ENCODE measurements at regions not wholly inside any gene's neighbourhood (a gene's known extent, or its start where the extent isn't known, plus 50 kb on each side); places are given as distances from the start of the nearest gene placed in this dataset.

DNA sequence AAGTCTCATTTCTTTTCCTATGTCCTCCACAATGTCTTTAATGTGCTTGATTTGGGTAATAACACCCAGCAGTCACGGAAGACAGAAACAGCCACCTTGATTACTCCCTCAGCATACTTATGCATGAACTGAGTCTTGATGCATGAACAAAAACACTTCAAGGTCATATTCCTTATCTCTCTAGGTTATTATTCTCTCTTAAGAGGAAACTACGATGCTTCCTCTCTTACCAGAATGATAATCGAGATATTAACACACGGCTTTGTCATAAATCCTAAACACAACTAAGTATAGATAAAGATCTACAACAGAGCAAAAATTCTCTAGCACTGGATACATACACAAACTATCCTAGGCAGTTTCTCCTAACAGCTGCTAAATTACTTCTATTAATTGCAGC, 583.5 kb upstream of the ATP2B1 start:
- DNase-seq, result no peak
- no peaks in the 10 kb centered on the region for H3K36me3 ChIP-seq
- no peak overlapping the region for H3K27ac ChIP-seq
- H3K4me3 ChIP-seq, result no peak overlapping the region
- no peaks in the 10 kb centered on the region for H3K27me3 ChIP-seq
- no peaks in the 10 kb centered on the region for H3K4me1 ChIP-seq
- TF ChIP-seq POLR2A (IDR thresholded peaks at IDR 0.05), result no peak
- TF ChIP-seq, protein P1, sequence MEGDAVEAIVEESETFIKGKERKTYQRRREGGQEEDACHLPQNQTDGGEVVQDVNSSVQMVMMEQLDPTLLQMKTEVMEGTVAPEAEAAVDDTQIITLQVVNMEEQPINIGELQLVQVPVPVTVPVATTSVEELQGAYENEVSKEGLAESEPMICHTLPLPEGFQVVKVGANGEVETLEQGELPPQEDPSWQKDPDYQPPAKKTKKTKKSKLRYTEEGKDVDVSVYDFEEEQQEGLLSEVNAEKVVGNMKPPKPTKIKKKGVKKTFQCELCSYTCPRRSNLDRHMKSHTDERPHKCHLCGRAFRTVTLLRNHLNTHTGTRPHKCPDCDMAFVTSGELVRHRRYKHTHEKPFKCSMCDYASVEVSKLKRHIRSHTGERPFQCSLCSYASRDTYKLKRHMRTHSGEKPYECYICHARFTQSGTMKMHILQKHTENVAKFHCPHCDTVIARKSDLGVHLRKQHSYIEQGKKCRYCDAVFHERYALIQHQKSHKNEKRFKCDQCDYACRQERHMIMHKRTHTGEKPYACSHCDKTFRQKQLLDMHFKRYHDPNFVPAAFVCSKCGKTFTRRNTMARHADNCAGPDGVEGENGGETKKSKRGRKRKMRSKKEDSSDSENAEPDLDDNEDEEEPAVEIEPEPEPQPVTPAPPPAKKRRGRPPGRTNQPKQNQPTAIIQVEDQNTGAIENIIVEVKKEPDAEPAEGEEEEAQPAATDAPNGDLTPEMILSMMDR (IDR thresholded peaks at IDR 0.05), result no peak
- no peaks in the 10 kb centered on the region for H3K9me3 ChIP-seq

DNA sequence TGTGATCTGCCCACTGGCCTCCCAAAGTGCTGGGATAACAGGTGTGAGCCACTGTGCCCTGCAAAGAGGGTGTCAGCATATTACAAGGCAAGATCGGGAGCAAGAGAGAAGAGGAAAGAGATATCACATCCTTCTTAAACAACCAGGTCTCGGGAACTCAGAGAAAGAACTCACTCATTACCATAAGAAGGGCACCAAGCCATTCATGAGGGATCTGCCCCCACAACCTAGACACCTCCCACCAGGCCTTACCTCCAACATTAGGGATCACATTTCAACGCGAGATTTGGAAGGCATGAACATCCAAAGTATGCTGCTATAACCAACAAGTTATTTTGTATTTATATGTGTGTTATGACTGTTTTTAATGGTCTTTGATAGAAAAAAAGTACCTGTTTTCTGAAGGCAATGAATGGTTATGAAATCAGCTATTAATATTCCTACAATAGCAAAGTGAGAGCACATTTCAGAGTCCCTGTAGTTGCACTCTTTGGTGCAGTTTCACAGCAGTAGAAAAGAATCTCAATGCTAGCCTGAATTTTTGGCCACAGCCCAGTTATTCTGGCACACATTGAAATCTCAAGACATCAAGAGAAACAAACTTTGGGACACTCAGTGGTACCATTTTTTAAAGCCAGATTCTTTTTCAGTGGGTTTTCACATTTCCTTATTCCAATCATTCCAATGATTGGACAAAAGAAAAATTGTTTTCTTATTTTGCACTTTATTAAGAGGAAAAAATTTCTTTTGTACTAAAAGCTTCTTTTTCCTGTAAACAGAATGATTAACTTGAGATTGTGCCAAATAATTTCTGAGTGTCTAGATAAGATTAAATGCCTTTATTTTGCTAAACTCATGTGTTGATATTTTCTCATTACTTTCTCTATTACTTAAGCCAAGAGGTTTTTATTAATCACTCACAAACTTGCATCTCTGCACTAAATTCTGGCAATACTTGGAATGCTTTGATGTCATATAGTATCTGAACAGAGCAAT, 582.6 kb upstream of the ATP2B1 start:
- DNase-seq, result no peak
- H3K4me3 ChIP-seq, result no peak overlapping the region
- H3K36me3 ChIP-seq, result no peaks in the 10 kb centered on the region
- H3K4me1 ChIP-seq, result no peaks in the 10 kb centered on the region
- no peaks in the 10 kb centered on the region for H3K27me3 ChIP-seq
- H3K9me3 ChIP-seq, result no peaks in the 10 kb centered on the region
- TF ChIP-seq, protein P1 (IDR thresholded peaks at IDR 0.05), result no peak
- TF ChIP-seq POLR2A (IDR thresholded peaks at IDR 0.05), result no peak
- H3K27ac ChIP-seq, result no peak overlapping the region

DNA sequence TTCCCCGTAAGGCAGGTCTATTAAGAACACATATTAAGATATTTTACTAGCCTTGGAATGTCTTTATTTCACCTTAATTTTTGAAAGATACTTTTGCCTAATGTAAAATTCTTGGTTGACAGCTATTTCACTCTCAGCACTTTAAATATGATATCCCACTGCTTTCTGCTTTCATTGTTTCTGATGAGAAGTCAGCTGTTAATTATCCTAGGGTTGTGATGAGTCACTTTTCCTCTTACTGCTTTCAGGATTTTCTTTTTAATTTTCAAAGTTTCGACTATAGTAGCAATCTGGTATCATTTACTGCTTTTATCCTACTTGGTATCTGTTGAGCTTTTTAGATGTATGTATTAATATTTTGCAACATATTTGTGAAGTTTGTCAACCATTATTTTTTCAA, 578.9 kb upstream of the ATP2B1 start:
- no peak overlapping the region for H3K27ac ChIP-seq
- H3K4me1 ChIP-seq, result no peaks in the 10 kb centered on the region
- H3K9me3 ChIP-seq, result no peaks in the 10 kb centered on the region
- no peak overlapping the region for H3K4me3 ChIP-seq
- DNase-seq, result no peak
- no peak for TF ChIP-seq POLR2A (IDR thresholded peaks at IDR 0.05)
- TF ChIP-seq, protein P1 (IDR thresholded peaks at IDR 0.05), result no peak
- no peaks in the 10 kb centered on the region for H3K27me3 ChIP-seq
- H3K36me3 ChIP-seq, result no peaks in the 10 kb centered on the region

DNA sequence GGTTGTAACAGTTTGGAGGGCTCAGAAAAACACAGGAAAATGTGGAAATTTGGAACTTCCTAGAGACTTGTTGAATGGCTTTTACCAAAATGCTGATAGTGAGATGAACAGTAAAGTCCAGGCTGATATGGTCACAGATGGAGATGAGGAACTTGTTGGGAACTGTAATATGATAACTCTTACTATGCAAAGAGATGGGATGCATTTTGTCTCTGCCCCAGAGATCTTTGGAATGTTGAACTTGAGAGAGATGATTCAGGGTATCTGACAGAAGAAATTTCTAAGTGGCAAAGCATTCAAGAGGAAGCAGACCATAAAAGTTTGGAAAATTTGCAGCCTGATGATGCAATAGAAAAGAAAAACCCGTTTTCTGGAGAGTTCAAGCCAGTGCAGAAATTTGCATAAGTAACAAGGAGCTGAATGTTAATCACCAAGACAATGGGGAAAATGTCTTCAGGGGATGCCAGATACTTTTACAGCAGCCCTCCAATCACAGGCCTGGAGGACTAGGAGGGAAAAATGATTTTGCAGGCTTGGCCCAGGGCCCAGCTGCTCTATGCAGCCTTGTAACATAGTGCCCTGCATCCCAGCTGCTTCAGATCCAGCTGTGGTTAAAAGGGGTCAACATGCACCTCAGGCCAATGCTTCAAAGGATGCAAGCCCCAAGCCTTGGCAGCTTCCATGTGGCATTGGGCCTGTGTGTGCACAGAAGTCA, 572.7 kb upstream of the ATP2B1 start:
- no peaks in the 10 kb centered on the region for H3K36me3 ChIP-seq
- no peak overlapping the region for H3K4me3 ChIP-seq
- no peak overlapping the region for H3K27ac ChIP-seq
- peaks cover 0 to 2% (median 0%) of the 10 kb centered on the region in 4 donors for H3K9me3 ChIP-seq
- no peak for DNase-seq
- H3K27me3 ChIP-seq, result no peaks in the 10 kb centered on the region
- TF ChIP-seq, protein P1 (IDR thresholded peaks at IDR 0.05), result no peak
- TF ChIP-seq POLR2A (IDR thresholded peaks at IDR 0.05), result no peak
- no peaks in the 10 kb centered on the region for H3K4me1 ChIP-seq

DNA sequence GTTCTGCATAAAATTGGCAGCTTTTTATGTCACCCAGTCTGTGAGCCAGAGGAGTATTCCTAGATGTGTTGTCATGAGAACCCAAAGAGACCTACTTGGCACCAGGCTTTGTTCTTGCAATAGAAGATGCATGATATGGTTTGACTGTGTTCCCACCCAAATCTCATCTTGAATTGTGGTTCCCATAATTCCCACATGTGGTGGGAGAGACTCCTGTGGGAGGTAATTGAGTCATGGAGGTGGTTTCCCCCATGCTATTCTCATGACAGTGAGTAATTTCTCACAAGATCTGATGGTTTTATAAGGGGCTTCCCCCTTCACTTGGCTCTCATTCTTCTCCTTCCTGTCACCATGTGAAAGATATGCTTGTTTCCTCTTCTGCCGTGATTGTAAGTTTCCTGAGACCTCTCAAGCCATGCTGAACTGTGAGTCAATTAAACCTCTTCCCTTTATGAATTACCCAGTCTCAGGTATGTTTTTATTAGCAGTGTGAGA, 572.0 kb upstream of the ATP2B1 start:
- Histone ChIP-seq H3K27me3 (no peaks in the 10 kb centered on the region), H3K4me3 (no peak overlapping the region), H3K36me3 (no peaks in the 10 kb centered on the region), H3K9me3 (peaks cover 0 to 2% (median 0%) of the 10 kb centered on the region in 4 donors), H3K4me1 (no peaks in the 10 kb centered on the region), H3K27ac (no peak overlapping the region)
- TF ChIP-seq POLR2A (IDR thresholded peaks at IDR 0.05), result no peak
- TF ChIP-seq, protein P1 (IDR thresholded peaks at IDR 0.05), result no peak
- no peak for DNase-seq
